ENCODE measurements at regions not wholly inside any gene's neighbourhood (a gene's known extent, or its start where the extent isn't known, plus 50 kb on each side); places are given as distances from the start of the nearest gene placed in this dataset.
"Not testable (repeated sequence)": the region's sequence is repeated elsewhere in the genome, so short reads cannot be mapped to it uniquely, and the experiment has no call there.

DNA sequence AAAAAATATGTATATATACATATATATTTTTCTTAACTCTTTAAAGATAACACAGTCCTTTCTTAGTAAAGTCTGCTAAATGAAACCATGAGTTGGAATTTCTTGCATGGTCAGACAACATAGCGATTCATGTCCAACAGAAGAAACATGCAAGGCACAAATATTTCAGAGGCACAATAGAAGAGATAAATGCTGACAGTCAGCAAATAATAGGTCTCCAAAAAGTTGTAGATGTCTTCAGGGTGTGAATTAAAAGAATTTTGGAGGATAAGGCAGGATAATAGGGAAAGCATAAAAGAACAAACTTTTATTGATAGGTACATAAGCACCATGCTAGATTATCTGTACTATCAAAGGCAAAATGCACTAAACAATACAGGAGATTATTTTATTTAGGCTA lies 800.2 kb downstream of the PLCL1 start:
- H3K27me3 Mint-ChIP-seq (ENCODE audit: low read depth): no peaks in the 10 kb centered on the region
- H3K36me3 Mint-ChIP-seq (ENCODE audit: low read depth): no peaks in the 10 kb centered on the region
- no peaks in the 10 kb centered on the region for H3K4me1 Mint-ChIP-seq (ENCODE audit: low read depth)
- DNase-seq: no peak
- H3K4me3 Mint-ChIP-seq: no peak overlapping the region
- intact Hi-C loops (cut with micrococcal nuclease): no loop called here
- no peak overlapping the region for H3K27ac Mint-ChIP-seq
- peaks cover 1% of the 10 kb centered on the region for H3K9me3 Mint-ChIP-seq
- CTCF ChIA-PET: interaction anchor here (0.6 kb wide), 1 partner anchor 287 kb away, joined by 3 read pairs; no protein-coding TSS in a partner anchor

DNA sequence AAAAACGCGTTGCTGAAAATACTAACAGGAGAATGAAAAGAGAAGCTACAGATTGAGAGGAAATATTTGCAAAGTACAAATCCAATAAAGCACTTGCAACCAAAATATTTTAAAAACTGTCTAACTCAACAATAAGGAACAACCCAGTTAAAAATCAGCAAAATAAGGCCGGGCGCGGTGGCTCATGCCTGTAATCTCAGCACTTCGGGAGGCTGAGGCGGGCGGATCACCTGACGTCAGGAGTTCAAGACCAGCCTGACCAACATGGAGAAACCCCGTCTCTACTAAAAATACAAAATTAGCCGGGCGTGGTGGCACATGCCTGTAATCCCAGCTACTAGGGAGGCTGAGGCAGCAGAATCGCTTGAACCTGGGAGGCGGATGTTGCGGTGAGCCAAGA lies 798.6 kb downstream of the PLCL1 start:
- H3K27me3 Mint-ChIP-seq (ENCODE audit: low read depth); CTCF ChIA-PET; DNase-seq; H3K4me3 Mint-ChIP-seq; H3K36me3 Mint-ChIP-seq (ENCODE audit: low read depth); H3K27ac Mint-ChIP-seq; H3K9me3 Mint-ChIP-seq; H3K4me1 Mint-ChIP-seq (ENCODE audit: low read depth); intact Hi-C loops (cut with micrococcal nuclease): not testable (repeated sequence)

DNA sequence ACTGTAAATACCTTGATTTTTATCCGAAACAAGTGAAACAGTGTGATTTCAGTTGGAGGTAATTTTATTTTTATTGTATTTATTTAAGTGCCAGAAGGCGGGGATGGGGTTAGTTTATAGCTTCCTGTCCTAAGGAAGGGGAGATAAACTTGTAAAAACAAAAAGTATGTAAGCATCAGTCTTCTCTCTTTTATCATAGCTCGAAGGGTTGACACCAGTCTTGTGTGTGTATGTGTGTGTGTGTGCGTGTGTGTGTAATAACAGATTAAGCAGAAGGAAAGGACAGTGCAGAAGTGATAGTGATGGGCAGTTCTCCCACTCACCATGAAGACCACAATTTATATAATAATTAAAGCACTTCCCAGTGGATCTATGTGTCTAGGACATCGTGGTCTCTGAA lies 793.3 kb downstream of the PLCL1 start:
- H3K27me3 Mint-ChIP-seq (ENCODE audit: low read depth): peaks cover 2% of the 10 kb centered on the region
- no peak overlapping the region for H3K4me3 Mint-ChIP-seq
- intact Hi-C loops (cut with micrococcal nuclease): no loop called here
- no peak for DNase-seq
- CTCF ChIA-PET: no interaction called here
- peaks cover 1% of the 10 kb centered on the region for H3K9me3 Mint-ChIP-seq
- no peak overlapping the region for H3K27ac Mint-ChIP-seq
- no peaks in the 10 kb centered on the region for H3K4me1 Mint-ChIP-seq (ENCODE audit: low read depth)
- no peaks in the 10 kb centered on the region for H3K36me3 Mint-ChIP-seq (ENCODE audit: low read depth)

DNA sequence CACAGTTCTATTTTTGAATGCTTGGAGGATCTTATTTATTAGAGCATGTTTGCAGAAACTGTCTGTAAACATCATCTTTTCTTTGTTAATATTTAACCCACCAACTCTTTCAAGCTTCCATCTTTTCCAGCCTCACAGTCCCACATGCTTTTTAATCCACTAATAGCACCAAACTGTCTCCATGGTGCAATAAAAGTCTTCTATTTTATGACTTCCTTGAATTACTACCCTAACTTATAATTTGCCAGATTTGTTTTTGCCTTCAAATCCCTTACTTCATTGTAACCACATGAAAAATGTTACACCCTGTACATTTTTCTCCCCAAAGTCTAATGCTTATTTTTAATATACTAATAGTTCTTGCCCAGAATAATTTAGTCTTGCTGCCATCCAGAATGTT lies 792.6 kb downstream of the PLCL1 start:
- H3K4me3 Mint-ChIP-seq: no peak overlapping the region
- H3K4me1 Mint-ChIP-seq (ENCODE audit: low read depth): no peaks in the 10 kb centered on the region
- intact Hi-C loops (cut with micrococcal nuclease): no loop called here
- no peak overlapping the region for H3K27ac Mint-ChIP-seq
- H3K36me3 Mint-ChIP-seq (ENCODE audit: low read depth): no peaks in the 10 kb centered on the region
- peaks cover 2% of the 10 kb centered on the region for H3K27me3 Mint-ChIP-seq (ENCODE audit: low read depth)
- no peak for DNase-seq
- H3K9me3 Mint-ChIP-seq: no peaks in the 10 kb centered on the region
- CTCF ChIA-PET: no interaction called here

DNA sequence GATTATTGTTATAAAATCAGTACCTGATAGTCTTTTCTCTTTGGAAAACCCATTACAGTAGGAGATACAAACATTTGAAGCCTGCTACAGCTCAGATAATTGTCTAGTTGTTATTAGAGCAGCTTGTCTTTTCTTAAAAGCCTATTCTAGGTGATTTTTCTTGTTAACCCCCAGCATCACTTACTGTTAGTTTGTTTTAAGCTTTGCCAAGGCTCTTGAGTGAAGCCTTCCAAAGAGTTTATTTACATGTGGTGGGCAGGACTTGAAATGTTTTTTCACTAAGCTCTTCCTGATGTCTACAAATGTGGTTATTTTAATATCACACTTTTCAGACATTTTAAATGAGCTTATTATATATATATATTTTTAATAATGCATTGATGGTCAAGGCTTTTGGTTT lies 791.3 kb downstream of the PLCL1 start:
- DNase-seq: no peak
- Mint-ChIP-seq H3K27me3 (ENCODE audit: low read depth) (peaks cover 2% of the 10 kb centered on the region), H3K9me3 (no peaks in the 10 kb centered on the region), H3K4me3 (no peak overlapping the region), H3K27ac (no peak overlapping the region), H3K36me3 (ENCODE audit: low read depth) (no peaks in the 10 kb centered on the region), H3K4me1 (ENCODE audit: low read depth) (no peaks in the 10 kb centered on the region)
- CTCF ChIA-PET: no interaction called here
- intact Hi-C loops (cut with micrococcal nuclease): no loop called here

DNA sequence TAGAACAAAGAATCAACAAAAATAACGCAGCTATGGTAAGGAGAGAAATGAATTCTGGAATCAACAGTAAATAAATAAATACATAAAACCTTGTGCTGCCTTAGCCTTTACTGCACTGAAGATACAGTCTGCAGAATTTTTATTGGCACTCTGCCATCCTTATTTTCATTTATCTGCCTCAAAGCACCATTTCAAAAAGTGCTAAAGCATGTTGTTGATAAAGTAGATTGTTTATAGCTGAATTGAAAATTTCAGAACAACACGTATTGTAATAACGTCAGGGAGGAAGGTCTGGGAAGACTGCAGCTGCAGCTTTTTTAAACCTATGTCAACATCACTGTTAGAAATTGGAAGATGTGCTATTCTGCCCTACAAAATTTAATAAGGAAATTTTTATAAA lies 787.2 kb downstream of the PLCL1 start:
- H3K4me3 Mint-ChIP-seq: no peak overlapping the region
- H3K27ac Mint-ChIP-seq: no peak overlapping the region
- CTCF ChIA-PET: no interaction called here
- intact Hi-C loops (cut with micrococcal nuclease): no loop called here
- no peaks in the 10 kb centered on the region for H3K9me3 Mint-ChIP-seq
- no peaks in the 10 kb centered on the region for H3K4me1 Mint-ChIP-seq (ENCODE audit: low read depth)
- no peak for DNase-seq
- peaks cover 2% of the 10 kb centered on the region for H3K27me3 Mint-ChIP-seq (ENCODE audit: low read depth)
- H3K36me3 Mint-ChIP-seq (ENCODE audit: low read depth): no peaks in the 10 kb centered on the region

DNA sequence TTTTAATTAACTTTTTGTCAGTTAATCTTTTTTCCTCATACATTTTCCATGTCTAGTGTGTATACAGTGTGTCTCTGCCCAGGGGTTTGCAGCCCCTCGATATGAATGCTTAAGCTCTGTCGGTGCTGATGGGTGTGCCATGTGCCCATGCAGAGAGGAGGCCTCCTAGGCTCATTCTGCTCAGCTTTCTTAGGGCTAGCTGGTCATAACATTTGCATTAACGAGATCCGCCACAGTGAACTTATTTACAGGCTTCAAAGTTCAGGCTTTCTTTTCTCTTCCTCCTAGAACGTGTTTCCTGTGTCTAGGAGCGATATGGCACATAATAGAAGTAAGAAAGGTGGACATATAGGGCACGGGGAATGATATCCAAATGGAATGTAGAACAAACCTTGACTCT lies 783.3 kb downstream of the PLCL1 start:
- no peaks in the 10 kb centered on the region for H3K9me3 Mint-ChIP-seq
- no peaks in the 10 kb centered on the region for H3K4me1 Mint-ChIP-seq (ENCODE audit: low read depth)
- intact Hi-C loops (cut with micrococcal nuclease): no loop called here
- no peaks in the 10 kb centered on the region for H3K36me3 Mint-ChIP-seq (ENCODE audit: low read depth)
- peaks cover 2% of the 10 kb centered on the region for H3K27me3 Mint-ChIP-seq (ENCODE audit: low read depth)
- no peak overlapping the region for H3K4me3 Mint-ChIP-seq
- CTCF ChIA-PET: no interaction called here
- H3K27ac Mint-ChIP-seq: no peak overlapping the region
- DNase-seq: no peak

DNA sequence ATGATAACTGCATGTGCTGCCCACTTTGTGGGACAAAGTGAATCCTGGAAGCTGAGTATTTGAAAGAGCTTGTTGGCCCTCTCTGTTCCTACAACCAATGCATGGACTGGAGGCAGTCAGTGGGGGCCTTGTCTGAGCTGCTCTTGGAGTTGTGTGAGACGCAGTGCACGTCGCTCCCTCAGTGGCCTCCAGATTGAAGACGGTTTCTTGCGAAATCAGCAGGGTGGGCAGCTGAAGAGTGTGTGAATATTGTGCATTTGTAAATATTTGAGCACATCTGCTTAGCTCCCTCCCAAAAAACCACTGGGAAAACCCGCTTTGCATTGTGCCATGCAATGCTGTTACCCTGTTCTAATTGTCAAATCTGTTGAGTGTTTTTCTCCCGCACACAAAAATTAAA lies 782.8 kb downstream of the PLCL1 start:
- H3K9me3 Mint-ChIP-seq: no peaks in the 10 kb centered on the region

DNA sequence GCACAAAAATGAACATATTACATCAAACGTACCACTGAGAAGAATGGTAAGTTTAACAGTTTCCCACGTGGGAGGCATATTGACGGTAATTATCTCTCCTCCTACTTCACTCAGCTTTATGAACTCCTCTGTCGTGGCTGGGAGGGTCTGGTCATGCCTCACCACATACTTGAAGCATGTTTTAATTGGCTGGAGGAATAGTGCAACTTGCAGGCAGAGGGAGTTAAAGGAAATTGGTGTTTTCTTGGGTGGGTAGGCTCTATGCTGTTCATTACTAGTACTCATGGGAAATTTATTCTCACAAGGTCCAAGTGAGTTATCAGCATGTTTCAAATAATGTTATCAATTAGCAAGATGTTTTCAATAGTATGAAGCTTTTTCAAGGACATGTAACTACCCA lies 767.0 kb downstream of the PLCL1 start:
- Mint-ChIP-seq H3K27ac (no peak overlapping the region), H3K36me3 (ENCODE audit: low read depth) (no peaks in the 10 kb centered on the region), H3K4me1 (ENCODE audit: low read depth) (no peaks in the 10 kb centered on the region), H3K27me3 (ENCODE audit: low read depth) (no peaks in the 10 kb centered on the region), H3K4me3 (no peak overlapping the region), H3K9me3 (no peaks in the 10 kb centered on the region)
- CTCF ChIA-PET: no interaction called here
- DNase-seq: no peak
- intact Hi-C loops (cut with micrococcal nuclease): no loop called here

More for the DNA sequence above, 782.8 kb downstream of the PLCL1 start:
- CTCF ChIA-PET: no interaction called here
- DNase-seq: no peak
- no peaks in the 10 kb centered on the region for H3K36me3 Mint-ChIP-seq (ENCODE audit: low read depth)
- H3K4me1 Mint-ChIP-seq (ENCODE audit: low read depth): no peaks in the 10 kb centered on the region
- no peak overlapping the region for H3K27ac Mint-ChIP-seq
- H3K4me3 Mint-ChIP-seq: no peak overlapping the region
- H3K27me3 Mint-ChIP-seq (ENCODE audit: low read depth): peaks cover 2% of the 10 kb centered on the region
- intact Hi-C loops (cut with micrococcal nuclease): no loop called here

DNA sequence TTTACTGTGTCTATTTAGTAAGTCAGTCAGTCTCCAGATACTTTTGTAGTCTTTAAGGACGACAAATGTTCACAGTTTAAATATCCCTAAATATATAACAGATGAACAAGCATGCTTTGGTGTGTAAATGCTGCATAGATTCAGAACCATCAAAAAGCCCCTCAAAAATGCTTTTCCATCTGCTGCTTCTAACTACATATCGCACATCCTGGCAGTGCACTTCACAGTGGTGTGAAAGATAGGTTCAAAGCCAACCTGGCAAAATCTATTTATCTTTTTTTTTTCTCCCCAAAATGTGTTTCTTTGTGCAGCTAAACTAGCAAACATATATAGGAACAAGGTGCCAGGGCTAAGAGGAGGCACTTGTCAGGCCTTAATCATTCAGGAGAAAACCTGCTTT lies 753.8 kb downstream of the PLCL1 start:
- Mint-ChIP-seq H3K27me3 (ENCODE audit: low read depth) (no peaks in the 10 kb centered on the region), H3K4me3 (no peak overlapping the region), H3K4me1 (ENCODE audit: low read depth) (no peaks in the 10 kb centered on the region), H3K9me3 (peaks cover 13% of the 10 kb centered on the region), H3K27ac (no peak overlapping the region), H3K36me3 (ENCODE audit: low read depth) (no peaks in the 10 kb centered on the region)
- intact Hi-C loops (cut with micrococcal nuclease): no loop called here
- CTCF ChIA-PET: no interaction called here
- no peak for DNase-seq

DNA sequence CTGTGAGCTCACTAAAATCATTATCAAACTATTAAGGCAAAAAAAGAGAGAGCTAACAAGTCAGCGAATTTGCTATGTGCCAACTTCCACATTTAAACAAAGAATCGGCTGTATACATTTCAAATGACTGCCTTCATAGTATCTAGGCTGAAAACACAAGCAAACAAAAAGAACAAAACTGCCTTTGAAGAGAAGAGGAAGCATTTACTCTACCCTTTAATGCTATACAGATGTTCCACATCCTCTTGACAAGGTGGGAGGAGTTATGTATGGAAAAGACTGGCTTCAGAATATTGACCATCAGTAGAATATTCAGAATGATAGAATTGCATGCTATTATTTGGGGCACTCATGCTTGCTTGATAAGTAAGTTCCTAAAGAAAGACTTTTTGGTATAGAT lies 741.7 kb downstream of the PLCL1 start:
- H3K27me3 Mint-ChIP-seq (ENCODE audit: low read depth): no peaks in the 10 kb centered on the region
- H3K36me3 Mint-ChIP-seq (ENCODE audit: low read depth): no peaks in the 10 kb centered on the region
- H3K4me3 Mint-ChIP-seq: no peak overlapping the region
- DNase-seq: no peak
- intact Hi-C loops (cut with micrococcal nuclease): no loop called here
- H3K9me3 Mint-ChIP-seq: no peaks in the 10 kb centered on the region
- no peak overlapping the region for H3K27ac Mint-ChIP-seq
- CTCF ChIA-PET: no interaction called here
- H3K4me1 Mint-ChIP-seq (ENCODE audit: low read depth): no peaks in the 10 kb centered on the region

DNA sequence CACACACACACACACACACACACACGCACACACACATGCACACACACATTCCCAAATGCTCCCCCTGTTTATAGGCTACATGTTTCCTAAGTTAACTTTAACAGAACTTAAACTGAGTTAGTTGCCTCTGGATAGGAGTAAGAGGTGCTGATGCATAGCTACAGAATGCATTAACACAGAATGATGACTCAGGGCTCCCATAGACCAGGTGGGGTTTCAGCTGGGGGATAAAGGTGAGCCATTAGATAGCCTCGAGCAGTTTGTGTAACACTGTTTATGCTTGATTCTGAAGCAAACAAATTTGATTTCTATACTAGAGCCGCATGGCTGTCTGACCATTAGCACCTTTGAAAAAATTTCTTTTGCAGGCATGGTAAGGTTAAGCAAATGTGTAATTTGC lies 741.0 kb downstream of the PLCL1 start:
- Mint-ChIP-seq H3K27ac (no peak overlapping the region), H3K27me3 (ENCODE audit: low read depth) (no peaks in the 10 kb centered on the region), H3K4me1 (ENCODE audit: low read depth) (no peaks in the 10 kb centered on the region), H3K4me3 (no peak overlapping the region), H3K9me3 (no peaks in the 10 kb centered on the region), H3K36me3 (ENCODE audit: low read depth) (no peaks in the 10 kb centered on the region)
- intact Hi-C loops (cut with micrococcal nuclease): no loop called here
- no peak for DNase-seq
- CTCF ChIA-PET: no interaction called here

DNA sequence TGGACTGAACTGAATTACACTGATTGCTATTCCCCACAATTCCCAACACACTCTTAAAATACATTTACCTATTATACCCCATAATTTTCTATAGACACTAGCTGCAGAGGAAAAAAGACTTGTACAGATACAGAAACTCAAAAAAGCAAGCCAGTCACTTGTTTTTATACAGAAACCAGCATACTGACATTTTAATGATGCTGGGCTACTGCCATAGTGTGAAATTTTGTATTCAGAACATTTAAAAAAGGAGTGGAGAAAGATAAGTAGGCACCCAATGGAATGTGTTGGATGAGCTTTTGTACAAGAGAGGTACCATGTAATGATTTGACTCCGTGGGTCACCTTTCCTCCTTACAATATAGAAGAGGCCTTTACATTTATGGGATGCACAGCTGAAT lies 740.1 kb downstream of the PLCL1 start:
- no peaks in the 10 kb centered on the region for H3K27me3 Mint-ChIP-seq (ENCODE audit: low read depth)
- intact Hi-C loops (cut with micrococcal nuclease): no loop called here
- H3K4me1 Mint-ChIP-seq (ENCODE audit: low read depth): no peaks in the 10 kb centered on the region
- H3K36me3 Mint-ChIP-seq (ENCODE audit: low read depth): no peaks in the 10 kb centered on the region
- no peak overlapping the region for H3K27ac Mint-ChIP-seq
- no peak overlapping the region for H3K4me3 Mint-ChIP-seq
- no peaks in the 10 kb centered on the region for H3K9me3 Mint-ChIP-seq
- CTCF ChIA-PET: no interaction called here
- no peak for DNase-seq

DNA sequence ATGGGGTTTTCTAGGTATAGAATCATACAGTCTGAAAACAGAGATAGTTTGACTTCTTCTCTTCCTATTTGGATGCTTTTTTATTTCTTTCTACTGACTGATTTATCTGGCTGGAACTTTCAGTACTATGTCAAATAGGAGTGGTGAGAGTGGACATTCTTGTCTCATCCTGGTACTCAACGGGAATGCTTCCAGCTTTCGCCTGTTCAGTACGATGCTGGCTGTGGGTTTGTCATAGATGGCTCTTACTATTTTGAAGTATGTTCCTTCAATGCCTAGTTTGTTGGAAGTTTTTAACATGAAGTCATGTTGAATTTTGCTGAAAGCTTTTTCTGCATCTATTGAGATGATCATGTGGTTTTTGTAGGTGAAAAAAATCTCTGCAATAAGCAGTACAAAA lies 730.4 kb downstream of the PLCL1 start:
- no peak overlapping the region for H3K27ac Mint-ChIP-seq
- H3K9me3 Mint-ChIP-seq: no peaks in the 10 kb centered on the region
- intact Hi-C loops (cut with micrococcal nuclease): no loop called here
- H3K4me1 Mint-ChIP-seq (ENCODE audit: low read depth): no peaks in the 10 kb centered on the region
- no peak overlapping the region for H3K4me3 Mint-ChIP-seq
- CTCF ChIA-PET: no interaction called here
- no peak for DNase-seq
- no peaks in the 10 kb centered on the region for H3K36me3 Mint-ChIP-seq (ENCODE audit: low read depth)
- H3K27me3 Mint-ChIP-seq (ENCODE audit: low read depth): no peaks in the 10 kb centered on the region
